ENCODE measurements at regions not wholly inside any gene's neighbourhood (a gene's known extent, or its start where the extent isn't known, plus 50 kb on each side); places are given as distances from the start of the nearest gene placed in this dataset.

DNA sequence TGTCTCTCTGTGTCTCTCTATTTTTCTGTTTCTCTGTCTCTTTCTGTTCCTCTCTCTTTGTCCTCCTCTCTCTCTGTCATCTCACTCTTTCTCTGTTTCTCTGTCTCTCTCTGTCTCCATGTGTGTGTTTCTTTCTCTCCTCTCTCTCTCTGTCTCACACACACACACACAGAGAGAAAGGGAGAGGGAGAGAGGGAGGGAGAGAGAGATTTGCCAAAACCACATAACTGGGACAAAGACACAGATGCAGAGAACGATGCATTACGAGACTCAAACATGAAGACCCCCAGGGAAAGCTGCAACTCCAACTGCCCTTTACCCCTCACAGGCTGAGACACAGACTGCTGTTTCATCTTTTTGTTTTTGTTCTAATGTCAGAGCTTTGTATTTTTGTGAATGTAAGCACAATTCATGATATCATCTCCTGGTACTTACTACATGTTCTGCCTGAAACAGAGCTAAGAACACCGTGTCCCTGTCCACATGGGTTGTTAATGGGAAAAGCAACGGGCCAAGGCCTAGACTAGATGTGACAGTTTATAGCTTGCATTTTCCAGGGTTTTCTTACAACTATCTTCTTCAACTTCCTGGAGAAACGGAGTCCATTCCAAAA, 177.1 kb upstream of the ARID1B start:
- DNase-seq, result no peak

DNA sequence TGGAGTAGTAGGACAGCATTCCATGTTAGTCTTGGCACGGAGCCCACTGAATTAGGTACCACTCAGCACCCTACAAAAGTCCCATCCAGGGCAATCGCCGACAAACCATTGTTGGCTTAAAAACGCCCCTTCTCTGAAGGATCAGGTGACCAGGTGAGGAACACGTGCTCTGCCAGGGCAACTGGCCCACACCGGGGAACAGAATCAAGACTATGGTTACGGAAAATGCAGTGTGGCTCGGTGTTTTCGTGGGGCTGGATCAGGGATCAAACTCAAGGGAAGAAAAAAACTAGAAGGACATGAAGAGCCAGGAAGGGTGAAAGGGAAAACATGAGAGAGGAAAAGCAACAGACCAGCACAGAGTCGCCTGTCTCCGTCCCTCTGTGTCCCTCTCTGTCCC, 177.8 kb upstream of the ARID1B start:
- DNase-seq, result no peak

DNA sequence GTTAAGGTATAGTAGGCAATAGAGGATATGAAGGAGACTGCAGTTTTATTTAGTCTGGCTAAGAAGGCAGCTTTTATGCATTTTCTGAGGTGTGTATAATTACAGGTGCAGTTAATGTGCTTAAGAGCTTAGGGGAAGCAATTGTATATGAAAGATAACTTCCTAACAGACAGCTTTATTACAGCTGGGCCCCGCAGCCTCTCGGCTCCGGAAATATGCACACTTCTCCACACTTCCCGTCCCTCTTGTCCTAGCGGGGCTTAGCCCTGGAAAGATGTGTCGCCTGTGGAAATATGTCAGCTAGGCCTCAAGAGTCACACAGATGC, 178.4 kb upstream of the ARID1B start:
- DNase-seq, result no peak

DNA sequence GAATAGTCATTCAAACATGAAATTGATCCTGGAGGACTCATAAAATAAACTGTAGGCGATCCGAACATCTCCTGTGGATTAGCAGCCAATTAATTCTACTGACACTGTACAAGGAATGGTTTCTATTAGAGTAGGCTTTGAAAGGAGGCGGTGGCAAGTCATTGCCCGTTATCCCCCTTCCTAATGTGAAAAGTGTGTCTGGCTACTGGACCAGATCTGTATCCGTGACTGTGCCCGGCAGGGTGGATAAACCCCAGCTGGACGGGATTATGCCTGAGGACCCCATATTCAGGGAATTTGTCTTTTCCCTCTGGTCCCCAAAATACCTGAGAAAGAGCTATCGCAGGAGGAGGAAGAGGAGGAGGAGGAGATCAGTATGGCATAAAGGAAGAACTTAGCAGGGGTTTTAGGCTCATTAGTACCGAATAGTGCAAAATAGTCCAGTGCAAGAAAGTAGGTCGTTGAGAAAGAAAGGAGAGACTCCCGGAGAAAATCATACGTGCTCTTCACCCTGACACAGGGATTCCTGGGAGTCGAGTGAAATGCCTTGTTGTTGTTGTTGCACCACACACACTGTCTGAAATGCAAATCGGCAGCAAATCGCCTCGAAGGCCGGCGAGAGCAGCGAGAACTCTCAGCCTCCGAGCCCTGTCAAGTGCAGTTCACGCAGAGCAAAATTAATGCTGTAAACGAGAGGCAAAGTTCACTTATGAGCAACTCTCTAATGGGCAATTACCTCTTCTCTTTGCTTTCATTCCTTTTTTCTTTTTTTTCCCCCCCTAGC, 178.9 kb upstream of the ARID1B start:
- no peak for DNase-seq

- DNase-seq, result no peak
Measured at GRCh38 chr6:156597095-156597494, 180.1 kb upstream of the ARID1B start.

DNA sequence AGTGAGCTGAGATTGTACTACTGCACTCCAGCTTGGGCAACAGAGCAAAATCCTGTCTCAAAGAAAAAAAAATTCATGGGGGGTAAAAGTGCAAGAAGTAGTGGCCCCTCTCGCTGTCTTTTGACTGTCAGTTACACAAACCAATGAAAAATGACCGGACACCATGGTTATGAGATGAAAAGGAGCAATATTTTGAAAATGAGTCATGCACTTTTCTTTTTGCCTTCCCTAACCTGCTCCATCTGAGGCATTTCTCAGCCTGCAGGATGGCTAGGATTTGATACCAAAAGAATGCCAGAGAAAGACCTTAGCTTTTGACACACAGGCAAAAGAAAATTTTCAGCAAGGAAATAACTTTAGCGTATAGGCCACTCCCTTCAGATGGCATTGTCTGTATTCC, 181.7 kb upstream of the ARID1B start:
- DNase-seq, result no peak

DNA sequence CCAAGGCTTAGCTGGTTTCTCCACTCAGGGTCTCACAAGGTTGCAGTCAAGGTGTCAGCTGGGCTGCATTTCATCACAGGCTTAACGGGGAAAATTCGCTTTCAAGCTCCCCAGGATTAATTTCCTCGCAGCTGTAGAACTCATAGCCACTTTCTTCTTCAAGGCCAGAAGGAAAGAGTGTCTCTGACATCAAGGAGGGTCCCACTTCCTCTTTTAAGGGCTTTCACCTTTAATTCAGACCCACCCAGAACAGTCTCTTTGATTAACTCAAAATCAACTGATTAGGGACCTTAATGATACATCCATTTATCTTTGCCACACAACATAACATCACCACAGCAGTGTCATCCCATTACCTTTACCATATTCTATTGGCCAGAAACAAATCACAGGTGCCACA, 183.3 kb upstream of the ARID1B start:
- no peak for DNase-seq

- DNase-seq, result no peak
Measured at GRCh38 chr6:156593127-156593526, 184.1 kb upstream of the ARID1B start.

DNA sequence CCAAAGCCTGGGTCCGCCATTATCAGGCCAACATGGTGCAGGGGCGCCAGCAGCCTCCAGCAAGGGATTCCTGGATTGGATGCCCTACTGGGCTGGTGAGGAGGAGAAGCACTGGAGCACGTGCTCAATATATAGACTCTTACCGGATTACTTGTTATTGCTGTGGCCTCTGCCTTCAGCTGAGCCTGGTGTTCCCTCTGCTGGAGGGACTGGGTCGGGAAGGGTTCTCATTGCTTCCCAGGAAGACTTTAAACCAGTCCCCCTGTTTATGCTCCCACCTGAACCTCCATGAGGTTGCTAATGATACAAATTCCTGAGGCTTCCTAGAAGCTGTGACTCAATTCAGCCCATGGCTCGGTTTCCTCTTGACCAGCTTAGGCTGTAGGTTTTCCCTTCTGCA, 186.7 kb upstream of the ARID1B start:
- no peak for DNase-seq

DNA sequence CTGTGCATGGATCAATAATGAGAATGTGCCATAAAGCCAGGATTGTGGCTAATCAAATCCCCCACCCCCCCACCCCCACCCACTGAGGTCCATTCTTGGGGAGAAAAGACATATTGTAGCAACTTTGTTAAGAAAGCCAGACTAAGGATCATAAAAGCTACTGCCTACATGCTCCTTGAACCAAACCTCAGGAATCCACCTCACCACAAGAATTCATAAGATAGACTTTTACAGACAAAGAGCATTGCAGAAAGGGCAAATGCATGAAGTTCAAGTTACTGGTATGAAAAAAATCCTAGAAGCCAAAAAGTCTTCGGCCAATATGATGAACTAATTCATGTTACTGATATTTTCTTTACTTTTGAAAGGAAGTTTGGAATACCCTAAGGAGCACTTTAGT, 187.9 kb upstream of the ARID1B start:
- no peak for DNase-seq

GRCh38 chr6:156587751-156588301, 189.4 kb upstream of the ARID1B start:
- no peak for DNase-seq

DNA sequence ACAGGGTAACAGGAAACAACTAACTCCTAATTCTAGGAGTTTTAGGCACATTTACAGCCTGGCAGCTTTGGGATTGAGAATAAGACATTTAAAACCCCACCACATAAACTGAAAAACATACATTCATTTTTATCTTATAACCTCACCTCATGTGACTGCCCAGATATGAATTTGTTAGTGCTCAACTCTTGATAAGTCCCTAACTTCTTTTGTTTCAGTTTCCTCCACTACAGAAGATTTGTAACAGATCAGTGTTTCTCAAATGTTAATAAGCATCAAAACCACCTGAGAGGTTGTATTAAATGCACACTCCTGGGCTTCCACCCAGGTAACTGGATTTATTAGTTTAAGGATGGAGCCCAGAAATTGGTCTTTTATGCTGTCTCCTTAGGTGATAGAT, 190.1 kb upstream of the ARID1B start:
- DNase-seq, result no peak

DNA sequence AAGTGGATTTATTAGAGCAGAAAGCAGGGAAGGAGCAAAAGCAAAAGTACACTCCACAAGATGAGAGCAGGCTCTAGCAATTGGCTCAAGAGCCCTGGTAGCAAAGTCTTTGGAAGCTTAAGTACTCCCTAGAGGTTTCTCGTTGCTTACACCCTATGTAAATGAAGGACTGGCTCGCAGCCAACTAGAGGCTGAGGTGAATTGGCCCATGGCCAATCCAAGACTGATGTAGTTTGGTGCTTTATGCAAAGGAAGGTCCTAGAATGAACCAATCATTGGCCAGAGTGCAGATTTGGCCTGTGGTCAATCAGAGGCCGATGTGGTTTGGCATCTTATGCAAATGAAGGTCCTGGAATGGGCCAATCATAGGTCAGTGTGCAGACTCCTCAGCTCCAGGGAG, 191.3 kb upstream of the ARID1B start:
- DNase-seq, result no peak

DNA sequence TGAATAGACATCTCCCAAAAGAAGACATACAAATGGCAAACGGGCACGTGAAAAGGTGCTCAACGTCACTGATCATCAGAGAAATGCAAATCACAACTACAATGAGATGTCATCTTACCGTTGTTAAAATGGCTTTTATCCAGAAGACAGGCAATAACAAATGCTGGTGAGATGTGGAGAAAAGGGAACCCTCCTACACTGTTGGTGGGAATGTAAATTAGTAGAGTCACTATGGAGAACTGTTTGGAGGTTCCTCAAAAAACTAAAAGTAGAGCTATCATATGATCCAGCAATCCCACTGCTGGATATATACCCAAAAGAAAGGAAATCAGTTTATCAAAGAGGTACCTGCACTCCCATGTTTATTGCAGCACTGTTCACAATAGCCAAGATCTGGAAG, 193.1 kb upstream of the ARID1B start:
- DNase-seq, result peak; percentile 17

- no peak for DNase-seq
Measured at GRCh38 chr6:156583083-156583482, 194.1 kb upstream of the ARID1B start.

GRCh38 chr6:156582509-156582992, 194.6 kb upstream of the ARID1B start:
- no peak for DNase-seq

GRCh38 chr6:156579564-156579963, 197.6 kb upstream of the ARID1B start:
- DNase-seq, result no peak

GRCh38 chr6:156577749-156578148, 199.4 kb upstream of the ARID1B start:
- DNase-seq, result no peak

DNA sequence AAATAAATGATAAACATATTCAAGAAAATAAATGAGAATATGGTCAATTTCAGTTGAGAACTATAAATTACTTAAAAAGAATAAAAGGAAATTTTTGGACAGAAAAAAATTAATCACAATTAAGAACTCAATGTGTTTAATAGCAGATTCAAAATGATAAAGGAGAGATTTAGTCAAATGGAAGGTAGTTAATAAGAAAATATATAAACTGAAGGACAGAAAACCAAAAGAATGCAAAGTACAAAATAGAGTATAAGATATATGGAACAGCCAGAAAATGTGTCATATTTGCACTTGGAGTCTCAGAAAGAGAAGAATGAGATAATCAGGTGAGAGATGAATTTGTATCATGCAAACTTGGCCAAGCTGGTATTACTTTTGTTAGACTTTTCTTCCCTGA, 201.8 kb upstream of the ARID1B start:
- DNase-seq, result no peak

DNA sequence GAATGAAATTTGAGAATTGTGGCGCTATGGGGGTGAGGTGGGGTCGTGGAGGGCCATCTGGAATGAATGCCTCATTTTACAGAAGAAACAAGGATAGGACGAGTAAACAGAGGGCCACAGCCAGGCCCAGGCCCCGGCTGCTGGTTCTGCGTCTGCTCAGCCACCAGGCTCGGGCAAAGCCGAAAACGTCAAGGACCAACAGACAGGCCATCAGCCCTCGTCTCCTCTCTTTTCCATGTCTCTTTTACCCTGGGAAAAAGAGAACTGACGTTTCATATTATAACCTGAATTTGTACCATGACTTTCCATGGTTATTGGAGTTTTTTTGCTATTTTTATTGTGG, 212.4 kb upstream of the ARID1B start:
- no peak for DNase-seq

DNA sequence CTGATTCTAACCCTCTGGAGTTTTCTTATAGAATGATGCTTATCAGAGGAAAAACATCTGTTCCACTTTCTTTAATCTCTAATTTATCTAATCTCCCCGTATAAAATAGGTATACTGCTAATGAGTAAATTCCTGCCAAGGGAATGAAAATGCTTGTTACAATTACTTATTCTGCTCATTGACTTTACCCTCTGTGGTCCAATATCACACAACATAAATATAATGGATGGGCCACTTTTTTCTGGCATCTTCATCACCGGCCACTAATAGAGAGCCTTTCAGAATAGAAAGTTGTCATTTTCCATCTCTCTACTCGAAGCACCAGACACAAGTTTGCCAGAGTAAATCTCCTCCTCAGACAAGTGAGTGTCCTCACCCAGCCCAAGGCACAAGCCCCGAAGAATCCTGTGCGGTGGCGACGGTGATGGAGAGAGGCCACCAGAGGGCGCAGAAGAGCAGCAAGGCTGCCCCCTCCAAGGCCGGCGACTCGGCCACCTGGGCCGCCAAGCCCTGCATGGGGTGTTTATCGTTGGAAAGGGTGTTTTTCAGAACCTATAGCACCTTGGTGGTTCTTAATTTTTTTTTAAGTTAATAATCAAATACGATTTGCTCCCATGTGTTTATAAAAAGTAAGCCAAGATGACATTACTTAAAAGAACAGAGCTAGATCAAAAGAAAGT, 212.9 kb upstream of the ARID1B start:
- DNase-seq, result peak; percentile 76

- no peak for DNase-seq
Measured at GRCh38 chr6:156563714-156564113, 213.5 kb upstream of the ARID1B start.

DNA sequence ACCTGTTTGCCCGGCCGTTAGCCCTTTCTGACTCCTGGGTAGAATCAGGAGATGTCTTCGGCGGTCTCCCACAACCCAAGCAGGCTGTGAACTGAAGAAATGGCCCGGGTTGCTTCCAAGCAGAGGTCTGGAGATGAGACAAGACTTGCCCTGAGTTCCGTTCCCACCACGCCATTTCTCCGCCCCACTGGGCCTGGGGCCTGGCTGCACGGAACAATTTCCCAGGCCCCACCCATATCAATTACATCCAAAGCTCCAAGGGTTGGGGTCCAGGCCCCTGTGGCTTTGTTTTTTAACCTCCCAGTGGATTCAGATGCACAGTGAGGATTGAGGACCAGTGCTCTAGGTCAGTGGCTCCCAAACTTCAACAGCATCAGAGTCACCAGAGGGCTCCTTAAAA, 214.5 kb upstream of the ARID1B start:
- DNase-seq, result no peak

GRCh38 chr6:156562019-156562418, 215.2 kb upstream of the ARID1B start:
- no peak for DNase-seq

Measured in suppressor macrophage treated with lipopolysaccharide for 4 hours (primary cell).